Stimulated activated naive CD4-positive, alpha-beta T cell treated with Interleukin-2 at 50 U/mL for 16 hours (primary cell): ENCODE measurements at regions not wholly inside any gene's neighbourhood (a gene's known extent, or its start where the extent isn't known, plus 50 kb on each side); places are given as distances from the start of the nearest gene placed in this dataset.
A peak's percentile ranks its signal among the peaks of the same experiment; 100 is the strongest.
"Not testable (repeated sequence)": the region's sequence is repeated elsewhere in the genome, so short reads cannot be mapped to it uniquely, and the experiment has no call there.

Experiments used
- DNase-seq: peaks from one replicate; lab custom pipeline; 2025; lab: John Stamatoyannopoulos, UW

GRCh38 chr19:30680399-30680798 is 308.2 kb downstream of the ZNF536 start:
- not testable (repeated sequence) for DNase-seq

- no peak for DNase-seq
These were observed 307.6 kb downstream of the ZNF536 start for GRCh38 chr19:30679789-30680188.

- no peak for DNase-seq
These were observed 307.0 kb downstream of the ZNF536 start for GRCh38 chr19:30679153-30679702.

GRCh38 chr19:30678168-30678567 is 306.0 kb downstream of the ZNF536 start:
- no peak for DNase-seq

- DNase-seq, result no peak
These were observed 305.5 kb downstream of the ZNF536 start for GRCh38 chr19:30677702-30678101.

GRCh38 chr19:30676990-30677679 is 305.0 kb downstream of the ZNF536 start:
- DNase-seq, result no peak

- no peak for DNase-seq
These were observed 302.9 kb downstream of the ZNF536 start for GRCh38 chr19:30675086-30675485.

- DNase-seq, result no peak
These were observed 302.5 kb downstream of the ZNF536 start for GRCh38 chr19:30674656-30675055.

- no peak for DNase-seq
These were observed 301.2 kb downstream of the ZNF536 start for GRCh38 chr19:30673336-30673735.

- no peak for DNase-seq
These were observed 300.7 kb downstream of the ZNF536 start for GRCh38 chr19:30672926-30673325.

GRCh38 chr19:30671622-30672051 is 299.5 kb downstream of the ZNF536 start:
- no peak for DNase-seq

GRCh38 chr19:30671367-30671619 is 299.1 kb downstream of the ZNF536 start:
- DNase-seq, result no peak

- no peak for DNase-seq
These were observed 298.6 kb downstream of the ZNF536 start for GRCh38 chr19:30670562-30671366.

GRCh38 chr19:30670011-30670329 is 297.8 kb downstream of the ZNF536 start:
- DNase-seq, result no peak

GRCh38 chr19:30669329-30670010 is 297.3 kb downstream of the ZNF536 start:
- DNase-seq, result peak; percentile 28

GRCh38 chr19:30668521-30669155 is 296.5 kb downstream of the ZNF536 start:
- DNase-seq, result no peak

GRCh38 chr19:30667746-30668145 is 295.6 kb downstream of the ZNF536 start:
- no peak for DNase-seq

- no peak for DNase-seq
These were observed 295.0 kb downstream of the ZNF536 start for GRCh38 chr19:30667227-30667626.

- DNase-seq, result peak; percentile 29
These were observed 294.2 kb downstream of the ZNF536 start for GRCh38 chr19:30666301-30666803.

GRCh38 chr19:30665449-30665848 is 293.3 kb downstream of the ZNF536 start:
- DNase-seq, result no peak

GRCh38 chr19:30663611-30664174 is 291.5 kb downstream of the ZNF536 start:
- DNase-seq, result no peak
